ENCODE measurements at regions not wholly inside any gene's neighbourhood (a gene's known extent, or its start where the extent isn't known, plus 50 kb on each side); places are given as distances from the start of the nearest gene placed in this dataset.

DNA sequence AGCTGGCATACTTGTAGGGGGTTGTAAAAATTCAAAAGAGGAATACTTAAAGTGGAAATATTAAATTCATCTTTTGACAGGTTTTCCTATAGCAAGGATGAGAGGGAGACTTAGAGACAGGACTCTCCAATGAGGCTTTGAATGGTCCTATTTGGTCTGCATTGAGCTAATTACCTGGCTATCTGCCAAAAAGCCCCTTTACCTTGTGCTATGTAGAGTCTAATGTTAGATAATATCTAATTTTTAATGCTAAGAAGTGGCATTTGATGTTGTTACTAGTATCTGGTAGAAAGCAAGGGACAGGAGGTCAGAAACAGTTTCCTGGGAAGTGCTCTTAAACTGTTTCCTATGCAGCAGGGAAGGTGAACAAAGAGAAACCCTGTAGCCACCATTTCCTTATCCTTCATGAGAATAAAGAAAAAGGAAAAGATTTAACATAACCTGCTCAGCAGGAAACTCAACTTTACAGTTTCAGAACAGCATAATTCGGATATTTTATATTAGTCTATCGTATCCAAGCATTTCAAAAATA, 550.0 kb downstream of the SOX5 start:
- no peak overlapping the region for H3K27ac ChIP-seq
- WGBS, 2 donors, result 15 to 22% methylated on average over 2 of the region's 2 CpGs
- intact Hi-C loops (cut with DNase I), result no loop called here
- H3K27me3 ChIP-seq, result no peaks in the 10 kb centered on the region
- no peaks in the 10 kb centered on the region for H3K9me3 ChIP-seq
- TF ChIP-seq, protein P1, sequence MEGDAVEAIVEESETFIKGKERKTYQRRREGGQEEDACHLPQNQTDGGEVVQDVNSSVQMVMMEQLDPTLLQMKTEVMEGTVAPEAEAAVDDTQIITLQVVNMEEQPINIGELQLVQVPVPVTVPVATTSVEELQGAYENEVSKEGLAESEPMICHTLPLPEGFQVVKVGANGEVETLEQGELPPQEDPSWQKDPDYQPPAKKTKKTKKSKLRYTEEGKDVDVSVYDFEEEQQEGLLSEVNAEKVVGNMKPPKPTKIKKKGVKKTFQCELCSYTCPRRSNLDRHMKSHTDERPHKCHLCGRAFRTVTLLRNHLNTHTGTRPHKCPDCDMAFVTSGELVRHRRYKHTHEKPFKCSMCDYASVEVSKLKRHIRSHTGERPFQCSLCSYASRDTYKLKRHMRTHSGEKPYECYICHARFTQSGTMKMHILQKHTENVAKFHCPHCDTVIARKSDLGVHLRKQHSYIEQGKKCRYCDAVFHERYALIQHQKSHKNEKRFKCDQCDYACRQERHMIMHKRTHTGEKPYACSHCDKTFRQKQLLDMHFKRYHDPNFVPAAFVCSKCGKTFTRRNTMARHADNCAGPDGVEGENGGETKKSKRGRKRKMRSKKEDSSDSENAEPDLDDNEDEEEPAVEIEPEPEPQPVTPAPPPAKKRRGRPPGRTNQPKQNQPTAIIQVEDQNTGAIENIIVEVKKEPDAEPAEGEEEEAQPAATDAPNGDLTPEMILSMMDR (IDR thresholded peaks at IDR 0.05), result no peak
- no peak for TF ChIP-seq POLR2A (IDR thresholded peaks at IDR 0.05)
- H3K4me3 ChIP-seq, result no peak overlapping the region
- H3K36me3 ChIP-seq, result no peaks in the 10 kb centered on the region
- H3K4me1 ChIP-seq, result no peaks in the 10 kb centered on the region
- DNase-seq, result no peak

DNA sequence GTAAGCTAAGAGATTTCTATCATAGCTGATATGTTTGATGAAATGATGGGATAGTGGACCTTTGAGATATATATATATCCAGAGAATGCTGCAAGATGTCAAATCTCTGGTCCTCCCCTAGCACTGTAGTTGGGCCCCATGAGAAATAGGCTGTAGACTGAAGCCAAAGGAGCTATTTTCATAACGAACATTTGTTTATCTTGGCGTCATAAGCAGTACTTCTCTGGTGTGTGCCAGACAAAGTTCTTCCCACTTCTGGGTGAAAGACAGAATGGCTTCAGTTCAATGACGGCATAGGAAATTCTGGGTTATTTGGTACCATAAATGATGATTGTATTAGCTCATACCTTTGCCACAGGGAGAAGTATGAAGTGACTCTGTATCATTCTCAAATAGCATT, 534.3 kb downstream of the SOX5 start:
- TF ChIP-seq, protein P1 (IDR thresholded peaks at IDR 0.05), result no peak
- TF ChIP-seq POLR2A (IDR thresholded peaks at IDR 0.05), result no peak
- intact Hi-C loops (cut with DNase I), result no loop called here
- no peak overlapping the region for H3K27ac ChIP-seq
- no peaks in the 10 kb centered on the region for H3K36me3 ChIP-seq
- 31 to 65% methylated on average over 3 of the region's 3 CpGs for WGBS, 2 donors
- no peak for DNase-seq
- no peaks in the 10 kb centered on the region for H3K9me3 ChIP-seq
- H3K27me3 ChIP-seq, result no peaks in the 10 kb centered on the region
- no peaks in the 10 kb centered on the region for H3K4me1 ChIP-seq
- no peak overlapping the region for H3K4me3 ChIP-seq

- Histone ChIP-seq H3K4me1 (no peaks in the 10 kb centered on the region), H3K27me3 (no peaks in the 10 kb centered on the region), H3K4me3 (no peak overlapping the region), H3K27ac (no peak overlapping the region), H3K36me3 (no peaks in the 10 kb centered on the region), H3K9me3 (no peaks in the 10 kb centered on the region)
- TF ChIP-seq, protein P1 (IDR thresholded peaks at IDR 0.05), result no peak
- no peak for TF ChIP-seq POLR2A (IDR thresholded peaks at IDR 0.05)
- WGBS, 2 donors, result 59 to 65% methylated on average over 6 of the region's 6 CpGs
- DNase-seq, result no peak
- intact Hi-C loops (cut with DNase I), result no loop called here
Observed at GRCh38 chr12:23421556-23421955, 527.9 kb downstream of the SOX5 start.

DNA sequence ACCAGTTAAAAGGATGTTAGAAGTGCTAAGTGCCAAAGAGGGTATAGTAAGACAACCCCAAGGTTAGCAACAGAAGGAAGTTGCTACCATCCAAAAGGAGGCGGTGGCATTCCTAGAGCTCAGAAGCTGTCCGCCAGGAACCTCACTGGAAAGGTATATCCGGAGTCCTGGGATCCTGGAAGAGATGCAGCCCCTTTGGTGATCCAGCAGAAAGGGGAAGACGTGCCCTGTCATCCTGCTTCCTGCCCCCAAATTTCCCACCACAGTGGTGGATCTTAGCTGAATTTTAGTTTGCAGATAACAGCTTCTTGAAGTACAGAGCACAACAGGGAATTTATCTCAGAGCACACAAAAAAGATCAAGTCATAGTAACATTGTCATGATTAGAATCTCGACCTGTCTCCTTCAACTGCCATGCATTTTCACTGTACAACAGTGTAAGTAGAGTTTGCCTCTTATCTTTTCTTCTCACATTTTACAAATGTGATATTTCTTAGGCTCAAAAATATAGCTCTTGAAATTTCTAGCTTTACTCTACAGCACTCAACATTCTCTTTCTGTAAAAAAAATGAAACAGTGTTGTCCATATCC, 526.3 kb downstream of the SOX5 start:
- no peak for TF ChIP-seq POLR2A (IDR thresholded peaks at IDR 0.05)
- TF ChIP-seq, protein P1 (IDR thresholded peaks at IDR 0.05), result no peak
- Histone ChIP-seq H3K27me3 (no peaks in the 10 kb centered on the region), H3K4me3 (no peak overlapping the region), H3K4me1 (no peaks in the 10 kb centered on the region), H3K36me3 (no peaks in the 10 kb centered on the region), H3K9me3 (no peaks in the 10 kb centered on the region), H3K27ac (no peak overlapping the region)
- DNase-seq, result no peak
- intact Hi-C loops (cut with DNase I), result no loop called here
- 74 to 79% methylated on average over 5 of the region's 5 CpGs for WGBS, 2 donors

DNA sequence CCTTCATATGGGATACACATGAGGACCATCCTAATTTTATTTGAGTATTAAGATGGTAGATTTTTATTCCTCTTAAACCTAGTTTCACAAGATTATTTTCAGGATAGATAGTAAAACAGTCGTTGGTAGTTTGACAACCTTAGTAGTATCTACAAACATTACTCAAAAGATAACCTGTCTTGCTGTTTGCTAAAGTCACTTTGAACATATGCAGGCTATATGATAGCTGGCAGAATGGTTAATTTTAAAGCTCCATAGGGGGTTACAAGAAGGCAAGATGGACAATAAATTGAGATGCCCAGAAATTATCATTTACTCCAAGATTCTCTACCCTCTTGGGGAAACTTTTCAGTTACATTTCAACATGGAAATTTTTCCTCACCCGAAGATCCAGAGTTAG, 525.7 kb downstream of the SOX5 start:
- Histone ChIP-seq H3K4me1 (no peaks in the 10 kb centered on the region), H3K9me3 (no peaks in the 10 kb centered on the region), H3K36me3 (no peaks in the 10 kb centered on the region), H3K27me3 (no peaks in the 10 kb centered on the region), H3K27ac (no peak overlapping the region), H3K4me3 (no peak overlapping the region)
- WGBS, 2 donors, result 37 to 51% methylated on average over 2 of the region's 2 CpGs
- TF ChIP-seq, protein P1 (IDR thresholded peaks at IDR 0.05), result no peak
- TF ChIP-seq POLR2A (IDR thresholded peaks at IDR 0.05), result no peak
- DNase-seq, result no peak
- intact Hi-C loops (cut with DNase I), result no loop called here
